Keratinocyte (primary cell): ENCODE measurements at regions not wholly inside any gene's neighbourhood (a gene's known extent, or its start where the extent isn't known, plus 50 kb on each side); places are given as distances from the start of the nearest gene placed in this dataset.

ENCODE experiments used
- CTCF ChIP-seq, 3 experiments: IDR thresholded peaks in 1 of 3; conservative IDR thresholded peaks in 1 of 3; optimal IDR thresholded peaks in 1 of 3; 2 replicates in 2 of 3; 3 replicates in 1 of 3; pipeline versions ENCODE3 to v1.5.1; 2011; ENCODE audit warnings: low read length in 3 of 3, mild to moderate bottlenecking in 3 of 3, moderate library complexity in 2 of 3, control low read depth in 1 of 3, inconsistent platforms in 1 of 3; ENCODE audit not compliant: insufficient read depth in 2 of 3; ENCODE audit errors: extremely low read depth in 1 of 3
- EZH2 ChIP-seq: IDR thresholded peaks from one replicate; pipeline ENCODE4 v1.6.1; 2012; ENCODE audit warnings: inconsistent platforms, mild to moderate bottlenecking, low read length, moderate library complexity

- no peak for TF ChIP-seq CTCF (optimal IDR thresholded peaks at IDR 0.05 in 1 of 3, IDR thresholded peaks at IDR 0.05 in 1 of 3, conservative IDR thresholded peaks at IDR 0.05 in 1 of 3; ENCODE audit: extremely low read depth in 1 of 3, insufficient read depth in 2 of 3, low read length in 3 of 3)
- TF ChIP-seq EZH2: no peak
Observed at GRCh38 chr13:103973740-103974139, 907.5 kb upstream of the SLC10A2 start.
